ENCODE measurements at regions not wholly inside any gene's neighbourhood (a gene's known extent, or its start where the extent isn't known, plus 50 kb on each side); places are given as distances from the start of the nearest gene placed in this dataset.

- TF ChIP-seq CTCF (IDR thresholded peaks at IDR 0.05), result no peak
- Mint-ChIP-seq H3K27ac (no peak overlapping the region), H3K9me3 (peaks cover 40% of the 10 kb centered on the region), H3K27me3 (ENCODE audit: insufficient read depth) (peaks cover 2% of the 10 kb centered on the region; the same call in 1 of the 2 replicates), H3K4me1 (ENCODE audit: low read depth) (no peaks in the 10 kb centered on the region), H3K4me3 (no peak overlapping the region), H3K36me3 (ENCODE audit: low read depth) (peaks cover 5% of the 10 kb centered on the region)
- no peak for DNase-seq
Measured at GRCh38 chr9:61674882-61675281, 485.0 kb downstream of the SPATA31A7 start.
